ENCODE measurements at regions not wholly inside any gene's neighbourhood (a gene's known extent, or its start where the extent isn't known, plus 50 kb on each side); places are given as distances from the start of the nearest gene placed in this dataset.

DNA sequence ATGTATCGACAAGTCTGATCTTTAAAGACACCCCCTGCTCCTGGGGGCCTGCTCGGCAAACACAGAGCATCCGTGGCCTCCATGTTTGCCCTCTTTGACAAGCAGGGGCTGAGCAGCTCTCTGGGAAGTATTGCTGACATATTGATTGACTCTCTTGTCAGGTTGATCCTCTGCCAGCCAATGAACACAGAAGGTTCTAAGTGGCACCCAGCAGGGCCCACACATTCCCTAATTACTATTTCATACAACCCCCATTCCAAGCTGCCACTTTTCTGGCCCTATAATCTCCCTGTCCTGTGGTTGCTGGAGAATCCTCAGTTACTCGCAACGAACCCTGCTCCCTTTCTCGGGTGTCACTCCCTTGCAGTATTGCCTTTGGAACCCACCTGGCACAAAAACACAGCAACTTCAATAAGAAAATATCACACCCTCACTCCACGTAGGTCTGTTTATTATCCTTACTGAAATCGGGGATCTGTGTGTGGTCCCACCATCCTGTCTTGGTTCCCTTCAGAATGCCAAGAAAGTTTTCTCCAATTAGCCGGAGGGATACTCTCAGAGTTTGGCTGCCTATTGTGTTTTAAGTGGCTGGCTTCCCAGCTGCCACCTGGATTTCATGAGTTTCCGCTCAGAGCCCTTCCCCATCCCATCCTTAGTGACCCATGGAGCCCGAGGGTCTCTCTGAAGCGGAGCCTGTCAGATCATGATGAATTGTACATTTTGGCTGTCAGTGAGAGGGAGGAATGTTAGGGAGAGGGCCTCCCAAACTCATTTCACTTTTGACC, 249.0 kb upstream of the WWC1 start:
- TF ChIP-seq, protein P1, sequence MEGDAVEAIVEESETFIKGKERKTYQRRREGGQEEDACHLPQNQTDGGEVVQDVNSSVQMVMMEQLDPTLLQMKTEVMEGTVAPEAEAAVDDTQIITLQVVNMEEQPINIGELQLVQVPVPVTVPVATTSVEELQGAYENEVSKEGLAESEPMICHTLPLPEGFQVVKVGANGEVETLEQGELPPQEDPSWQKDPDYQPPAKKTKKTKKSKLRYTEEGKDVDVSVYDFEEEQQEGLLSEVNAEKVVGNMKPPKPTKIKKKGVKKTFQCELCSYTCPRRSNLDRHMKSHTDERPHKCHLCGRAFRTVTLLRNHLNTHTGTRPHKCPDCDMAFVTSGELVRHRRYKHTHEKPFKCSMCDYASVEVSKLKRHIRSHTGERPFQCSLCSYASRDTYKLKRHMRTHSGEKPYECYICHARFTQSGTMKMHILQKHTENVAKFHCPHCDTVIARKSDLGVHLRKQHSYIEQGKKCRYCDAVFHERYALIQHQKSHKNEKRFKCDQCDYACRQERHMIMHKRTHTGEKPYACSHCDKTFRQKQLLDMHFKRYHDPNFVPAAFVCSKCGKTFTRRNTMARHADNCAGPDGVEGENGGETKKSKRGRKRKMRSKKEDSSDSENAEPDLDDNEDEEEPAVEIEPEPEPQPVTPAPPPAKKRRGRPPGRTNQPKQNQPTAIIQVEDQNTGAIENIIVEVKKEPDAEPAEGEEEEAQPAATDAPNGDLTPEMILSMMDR (IDR thresholded peaks at IDR 0.05) = no peak
- TF ChIP-seq POLR2A (IDR thresholded peaks at IDR 0.05) = no peak
